Adipose tissue (tissue), 3 donors: ENCODE measurements at regions not wholly inside any gene's neighbourhood (a gene's known extent, or its start where the extent isn't known, plus 50 kb on each side); places are given as distances from the start of the nearest gene placed in this dataset.

Experiments used
- H3K27ac ChIP-seq: one replicate; pipeline ENCODE4 v1.5.1; 2013; ENCODE audit warnings: low read depth, low read length
- WGBS, 3 donors: extraction: QIAGEN DNeasy Blood & Tissue Kit; methylation state at CpG; one replicate each; pipeline ENCODE4 v1.1.7; 2013; 5-methylcytosine and 5-hydroxymethylcytosine counted together
- donor health status: healthy with polysubstance abuse.
- donor health status: Bipolar disorder and iron deficiency.
- donor health status: healthy.

DNA sequence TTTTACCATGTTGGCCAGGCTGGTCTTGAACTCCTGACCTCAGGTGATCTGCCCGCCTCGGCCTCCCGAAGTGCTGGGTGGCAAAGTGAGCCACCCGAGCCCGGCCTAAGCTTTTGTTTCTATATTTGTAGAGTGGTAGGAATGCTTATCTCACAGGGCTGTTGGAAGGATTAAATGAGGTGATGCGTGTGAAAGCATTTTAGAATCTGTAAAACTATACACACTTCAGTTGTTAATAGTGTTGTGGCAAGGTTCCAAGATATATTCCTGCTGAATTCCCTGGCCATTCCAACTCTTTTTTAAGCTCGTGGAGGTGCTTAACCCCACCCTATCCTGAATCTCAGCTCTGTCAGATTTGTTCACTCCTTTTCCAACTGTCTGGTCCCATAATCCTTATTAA, 89.9 kb upstream of the AKIRIN2 start:
- no peak overlapping the region for H3K27ac ChIP-seq
- 68 to 79% (median 72%) methylated on average over 7 of the region's 7 CpGs for WGBS, 3 donors

DNA sequence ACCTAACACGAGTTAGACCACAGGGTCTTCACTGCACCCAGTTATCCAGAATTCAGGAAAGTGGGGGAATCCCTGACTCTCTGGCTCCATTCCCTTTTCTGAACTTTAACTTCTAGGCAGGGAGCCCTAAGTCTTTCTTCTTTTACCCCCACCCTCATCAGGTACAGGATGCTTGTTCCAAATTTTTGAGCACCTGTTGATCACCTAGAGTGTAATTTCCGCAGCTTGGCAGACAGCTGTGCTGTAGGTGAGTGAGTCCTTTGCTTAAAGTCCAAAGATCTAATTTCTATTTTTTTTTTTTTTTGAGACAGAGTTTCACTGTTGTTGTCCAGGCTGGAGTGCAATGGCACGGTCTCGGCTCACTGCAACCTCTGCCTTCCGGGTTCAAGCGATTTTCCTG, 89.5 kb upstream of the AKIRIN2 start:
- WGBS, 3 donors, result 86 to 93% (median 92%) methylated on average over 5 to 6 of the region's 6 CpGs

DNA sequence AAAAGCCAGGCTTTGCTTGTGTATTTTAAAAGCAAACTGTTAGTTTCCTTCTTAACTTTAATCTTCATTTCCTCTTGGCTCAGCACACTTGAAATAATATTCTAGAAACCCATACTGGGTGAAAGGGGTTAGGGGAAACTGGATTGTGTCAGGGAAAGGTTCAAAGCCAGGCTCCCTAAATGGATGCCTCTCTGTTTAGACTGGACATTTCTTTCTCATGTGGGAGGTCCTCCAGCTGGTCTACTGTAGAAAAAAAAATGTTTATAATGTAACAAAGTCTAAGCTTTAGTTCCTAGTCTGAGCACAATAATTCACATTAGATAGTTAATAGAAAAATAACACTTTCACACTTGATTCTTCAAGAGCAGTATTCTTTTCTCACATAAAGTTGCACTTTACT, 89.0 kb upstream of the AKIRIN2 start:
- H3K27ac ChIP-seq, result no peak overlapping the region

More for the DNA sequence above, 89.5 kb upstream of the AKIRIN2 start:
- H3K27ac ChIP-seq, result no peak overlapping the region

DNA sequence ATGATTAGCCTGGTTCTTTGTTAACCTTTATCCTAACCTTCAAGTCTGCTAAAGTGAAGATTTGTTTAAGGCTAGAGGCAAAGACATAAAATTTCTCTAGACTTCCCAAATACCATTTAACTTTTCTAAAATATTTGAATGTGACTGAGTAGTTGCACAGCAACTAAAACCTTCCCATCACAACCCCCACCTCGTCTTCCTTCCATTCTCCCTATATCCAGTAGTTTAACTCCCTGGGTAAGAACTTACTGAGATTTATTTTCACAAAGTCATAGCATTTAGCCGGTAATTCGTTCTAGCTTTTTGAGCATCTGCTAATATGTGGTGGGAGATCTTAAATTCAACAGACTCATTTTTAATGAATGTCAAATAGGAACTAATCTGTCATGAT, 87.9 kb upstream of the AKIRIN2 start:
- whole genome bisulfite sequencing, 3 donors, result 43 to 72% (median 69%) methylated on average over 3 of the region's 3 CpGs
- H3K27ac ChIP-seq, result peak overlapping the region; percentile 15

DNA sequence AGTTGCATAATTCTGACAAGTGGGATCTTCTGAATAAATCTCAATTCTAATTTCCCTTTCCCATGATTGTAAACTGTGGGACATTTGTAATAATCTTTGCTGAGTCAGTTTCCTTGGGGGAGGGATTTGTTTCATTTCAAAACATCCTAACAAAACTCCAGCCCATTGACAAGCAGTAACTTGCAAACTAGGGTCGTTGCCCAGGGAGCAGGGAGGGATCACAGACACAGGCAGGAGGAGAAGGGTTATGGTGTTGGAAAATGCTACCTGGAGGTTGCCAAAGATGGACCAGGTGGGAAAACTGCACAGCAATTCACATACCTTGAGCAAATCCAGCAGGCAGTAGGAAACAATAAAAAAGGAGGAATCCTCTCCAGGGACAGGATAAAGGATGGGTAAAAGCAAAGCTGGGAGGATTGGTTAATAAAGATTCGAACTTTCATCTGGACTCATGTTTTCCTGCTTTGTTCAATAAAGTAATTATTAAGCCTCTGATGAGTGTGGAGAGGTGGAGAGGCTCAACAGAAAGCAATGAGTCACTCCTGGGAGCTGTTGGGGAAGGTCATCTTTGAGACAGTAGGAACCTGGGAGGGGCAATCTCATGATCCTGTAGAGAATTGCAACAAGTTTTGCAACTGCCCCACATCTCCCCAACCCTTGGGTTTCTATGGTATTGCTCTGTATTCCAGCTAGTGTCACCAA, 87.3 kb upstream of the AKIRIN2 start:
- 23 to 29% (median 24%) methylated on average over 2 of the region's 2 CpGs for WGBS, 3 donors
- peak overlapping the region; percentile 15 for H3K27ac ChIP-seq

DNA sequence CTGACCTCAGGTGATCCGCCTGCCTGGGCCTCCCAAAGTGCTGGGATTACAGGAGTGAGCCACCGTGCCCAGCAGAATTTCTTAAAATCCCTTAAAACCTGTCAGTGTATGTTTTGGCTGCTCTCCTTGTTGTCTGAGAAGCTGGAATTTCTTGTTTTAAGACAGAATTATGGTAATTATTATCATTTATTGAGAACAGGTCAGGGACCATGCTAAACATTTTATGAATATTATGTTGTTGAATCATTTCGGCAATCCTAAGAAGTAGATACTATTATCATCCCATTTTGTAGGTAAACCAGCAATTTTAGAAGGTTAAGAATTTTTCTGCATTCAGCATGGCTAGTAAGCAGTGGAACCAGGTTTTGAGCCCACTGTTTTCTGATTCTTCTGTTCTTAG, 86.1 kb upstream of the AKIRIN2 start:
- no peak overlapping the region for H3K27ac ChIP-seq
- 89 to 97% (median 93%) methylated on average over 3 of the region's 3 CpGs for WGBS, 3 donors

DNA sequence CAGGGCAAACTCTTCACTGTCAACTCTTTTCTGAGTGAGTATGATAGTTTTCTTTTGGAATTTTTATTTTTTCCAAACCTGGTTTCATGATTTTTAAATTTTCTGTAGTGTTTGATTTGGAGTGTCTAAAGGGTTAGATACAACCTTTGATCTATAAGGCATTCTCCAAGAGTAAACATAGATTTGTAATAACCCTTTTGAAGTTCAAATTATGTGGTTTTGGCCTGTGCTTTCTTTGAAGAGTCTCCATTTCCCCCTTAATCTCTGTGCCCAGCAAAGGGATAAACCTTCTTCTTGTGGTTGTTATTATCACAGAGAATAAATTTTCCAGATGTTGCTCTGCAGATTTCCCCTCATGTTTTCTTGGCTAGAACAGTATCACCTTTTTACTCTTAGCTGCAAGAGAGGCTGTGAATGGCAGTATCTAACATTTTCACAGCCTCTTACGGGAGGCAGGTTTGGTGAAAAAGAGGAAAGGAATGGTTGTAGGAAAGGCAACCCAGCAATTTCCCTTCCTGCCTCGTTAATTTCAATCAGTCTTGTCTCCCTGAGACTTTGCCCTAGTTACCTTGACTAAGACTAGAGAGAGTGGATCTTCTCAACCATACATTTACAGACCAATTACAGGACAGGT, 83.3 kb upstream of the AKIRIN2 start:
- WGBS, 3 donors, result 79 to 87% (median 79%) methylated on average over 2 of the region's 2 CpGs
- H3K27ac ChIP-seq, result no peak overlapping the region

DNA sequence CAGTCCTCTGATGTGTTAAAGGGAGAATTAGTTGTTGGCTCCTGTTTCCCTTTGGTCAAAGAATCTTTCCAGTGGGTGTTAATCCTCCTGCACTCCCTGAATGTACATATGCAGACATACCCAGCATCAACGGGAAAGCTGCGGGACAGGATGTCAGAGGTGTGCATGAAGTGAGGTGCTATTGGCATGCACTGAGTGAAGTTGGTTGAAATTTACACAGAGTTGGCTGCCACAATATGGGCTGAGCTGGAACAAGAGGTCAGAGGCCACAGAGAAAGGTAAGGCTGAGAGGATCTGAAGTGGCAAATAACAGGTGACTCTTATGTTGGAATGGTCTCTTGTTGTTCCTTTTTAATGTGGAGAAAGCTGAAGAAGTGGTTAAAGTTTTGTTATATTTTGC, 82.7 kb upstream of the AKIRIN2 start:
- WGBS, 3 donors, result 47 to 77% (median 60%) methylated on average over 2 of the region's 2 CpGs

DNA sequence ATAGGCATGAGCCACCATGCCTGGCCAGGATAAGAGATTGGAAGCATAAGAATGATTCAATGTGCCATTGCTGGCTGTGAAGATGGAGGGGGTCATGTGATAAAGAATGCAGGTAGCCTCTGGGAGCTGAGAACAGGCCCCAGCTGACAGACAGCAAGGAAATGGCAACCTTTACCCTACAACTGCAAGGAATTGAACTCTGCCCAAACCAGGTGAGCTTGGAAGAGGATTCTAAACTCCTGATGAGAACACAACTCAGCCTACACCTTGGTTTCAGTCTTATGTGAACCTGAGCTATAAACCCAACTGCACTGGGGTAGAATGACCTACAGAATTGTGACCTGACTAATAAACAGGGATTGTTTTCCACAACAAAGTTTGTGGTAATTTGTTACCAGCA, 82.0 kb upstream of the AKIRIN2 start:
- no peak overlapping the region for H3K27ac ChIP-seq

More for the DNA sequence above, 82.7 kb upstream of the AKIRIN2 start:
- no peak overlapping the region for H3K27ac ChIP-seq

DNA sequence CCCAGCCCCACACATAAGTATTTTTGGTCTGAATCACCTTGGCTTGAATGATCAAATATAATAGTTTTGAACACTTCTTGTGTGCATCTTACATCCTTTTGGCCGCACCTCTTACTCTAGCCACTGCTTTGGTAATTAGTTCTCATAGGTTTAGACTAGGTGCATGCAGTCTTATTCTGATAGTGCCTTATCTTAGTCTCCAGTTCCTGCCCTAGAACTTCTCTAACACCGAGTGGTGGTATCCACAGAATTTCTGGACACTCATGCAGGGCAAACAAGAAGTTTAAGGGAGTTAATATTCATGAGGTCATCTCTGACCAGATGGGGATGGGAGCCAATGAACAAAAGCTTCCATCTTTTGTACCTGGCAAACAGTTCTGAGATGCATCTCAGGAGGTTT, 77.5 kb upstream of the AKIRIN2 start:
- 86 to 90% (median 89%) methylated on average over 2 of the region's 2 CpGs for WGBS, 3 donors
- H3K27ac ChIP-seq, result no peak overlapping the region

DNA sequence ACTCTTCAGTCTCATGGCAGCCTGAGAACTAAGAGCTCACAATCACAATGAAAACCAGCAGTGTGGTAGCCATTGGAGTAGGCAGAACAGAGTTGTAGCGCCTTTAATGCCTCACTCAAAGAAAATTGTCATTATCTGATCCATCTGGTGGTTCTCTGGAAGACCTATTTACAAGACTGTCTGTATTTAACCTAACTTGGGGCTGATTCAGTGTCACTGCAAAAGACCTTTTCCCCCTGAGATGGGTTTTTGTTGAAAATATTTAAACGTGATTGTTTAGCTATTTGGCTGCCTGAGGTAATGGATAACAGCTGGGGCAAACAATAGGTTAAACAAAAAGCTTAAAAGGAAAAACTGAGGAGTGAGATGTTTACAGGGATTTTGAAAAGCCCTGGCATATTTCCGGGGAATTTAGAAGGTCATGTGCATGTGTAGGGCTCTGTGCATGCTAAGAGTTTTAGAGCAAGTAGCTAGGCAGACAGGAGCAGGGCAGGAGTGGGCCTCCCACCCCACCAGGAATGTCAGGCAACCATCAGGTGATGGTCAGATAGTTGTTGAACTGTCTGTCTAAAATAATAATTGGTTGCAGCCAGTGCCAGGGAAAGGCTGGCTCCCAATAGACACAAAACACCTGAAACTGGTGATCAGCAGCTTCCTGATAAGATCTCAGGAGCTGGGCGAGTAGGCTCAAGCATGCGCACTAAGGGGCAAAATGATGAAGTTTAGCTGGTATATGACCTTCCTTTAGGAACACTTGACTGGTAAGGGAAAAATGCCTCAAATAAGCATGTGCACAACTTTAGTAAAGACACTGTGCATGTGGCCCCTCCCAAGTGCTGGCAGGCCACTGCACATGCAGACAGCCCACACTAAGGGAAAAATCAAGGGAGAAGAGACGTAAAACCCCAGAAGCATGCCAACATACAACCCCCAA, 70.8 kb upstream of the AKIRIN2 start:
- H3K27ac ChIP-seq, result no peak overlapping the region
- 34 to 70% (median 65%) methylated on average over 6 of the region's 6 CpGs for WGBS, 3 donors

DNA sequence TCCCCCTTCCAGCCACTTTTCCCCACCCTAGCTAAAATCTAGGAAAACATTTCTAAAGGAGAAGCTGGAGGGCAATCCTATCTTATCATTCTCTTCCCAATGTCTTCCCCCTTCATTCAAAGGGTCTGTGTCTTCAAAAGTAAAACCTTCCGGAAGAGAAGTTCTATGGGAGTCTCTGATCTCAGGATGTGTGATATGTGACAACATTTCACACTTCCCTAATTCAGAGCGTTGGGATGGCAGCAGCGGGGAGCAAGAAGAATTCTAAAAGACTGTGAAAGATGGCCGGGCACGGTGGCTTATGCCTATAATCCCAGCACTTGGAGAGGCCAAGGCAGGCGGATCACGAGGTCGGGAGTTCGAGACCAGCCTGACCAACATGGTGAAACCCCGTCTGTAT, 65.4 kb upstream of the AKIRIN2 start:
- H3K27ac ChIP-seq, result no peak overlapping the region
- 80 to 95% (median 83%) methylated on average over 10 of the region's 10 CpGs for WGBS, 3 donors

DNA sequence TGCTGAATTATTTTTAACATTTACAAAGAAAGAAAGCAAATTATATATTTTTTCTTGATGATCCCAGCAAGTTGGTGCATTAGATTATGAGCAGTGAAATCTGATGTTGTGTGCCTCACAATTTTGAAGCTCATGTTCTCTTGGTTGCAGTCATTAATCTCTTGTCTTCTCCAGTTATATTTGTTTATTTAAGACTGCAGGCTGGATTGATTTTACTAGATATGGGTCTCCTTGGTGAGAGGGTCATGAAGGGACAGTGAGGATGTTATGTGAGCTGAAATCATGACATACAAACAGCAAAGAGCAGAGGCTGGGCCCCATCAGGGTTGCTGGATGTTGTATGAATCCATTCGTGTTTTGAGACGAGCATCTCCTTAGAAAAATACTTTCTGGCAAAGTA, 64.2 kb upstream of the AKIRIN2 start:
- WGBS, 3 donors, result 78 to 81% (median 78%) methylated on average over 2 of the region's 2 CpGs
- H3K27ac ChIP-seq, result no peak overlapping the region

DNA sequence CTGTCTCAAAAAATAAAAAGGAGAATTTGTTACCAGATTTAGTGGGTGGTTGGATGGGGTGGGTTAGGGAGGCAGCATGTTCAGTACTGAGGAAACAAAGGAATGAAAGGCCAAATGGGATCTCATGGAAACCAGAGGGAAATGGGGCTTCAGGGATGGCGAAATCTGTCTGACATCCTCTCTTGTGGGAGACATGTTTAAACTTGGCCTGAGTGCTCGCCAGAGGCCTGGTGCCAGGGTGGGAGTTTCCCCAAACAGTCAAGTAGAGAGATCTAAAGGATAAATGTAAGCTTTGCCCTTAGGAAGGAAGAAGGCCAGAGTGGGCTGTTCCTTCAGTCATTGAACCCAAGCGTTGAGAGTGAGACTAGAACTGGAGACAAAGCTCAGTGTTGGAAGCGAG, 61.9 kb upstream of the AKIRIN2 start:
- 77 to 89% (median 80%) methylated on average over 4 of the region's 4 CpGs for WGBS, 3 donors
- no peak overlapping the region for H3K27ac ChIP-seq

DNA sequence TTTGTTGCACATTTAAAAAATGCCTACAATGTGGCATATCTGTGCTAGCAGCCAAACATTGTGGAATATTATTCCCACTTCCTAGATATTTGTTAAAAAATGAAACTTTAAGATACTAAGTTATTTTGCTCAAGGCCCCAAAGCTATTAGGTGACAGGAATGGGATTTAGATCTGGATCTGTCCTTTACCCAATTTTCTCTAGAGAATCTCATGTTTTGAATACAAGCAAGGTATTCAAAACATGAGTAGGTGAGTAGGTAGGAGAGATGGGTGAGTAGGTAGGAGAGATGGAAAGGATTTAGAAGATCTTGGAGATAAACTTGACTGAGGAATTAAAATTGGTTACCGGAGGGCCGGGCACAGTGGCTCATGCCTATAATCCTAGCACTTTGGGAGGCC, 61.2 kb upstream of the AKIRIN2 start:
- 90 to 98% (median 95%) methylated on average over 2 of the region's 2 CpGs for WGBS, 3 donors
- no peak overlapping the region for H3K27ac ChIP-seq

DNA sequence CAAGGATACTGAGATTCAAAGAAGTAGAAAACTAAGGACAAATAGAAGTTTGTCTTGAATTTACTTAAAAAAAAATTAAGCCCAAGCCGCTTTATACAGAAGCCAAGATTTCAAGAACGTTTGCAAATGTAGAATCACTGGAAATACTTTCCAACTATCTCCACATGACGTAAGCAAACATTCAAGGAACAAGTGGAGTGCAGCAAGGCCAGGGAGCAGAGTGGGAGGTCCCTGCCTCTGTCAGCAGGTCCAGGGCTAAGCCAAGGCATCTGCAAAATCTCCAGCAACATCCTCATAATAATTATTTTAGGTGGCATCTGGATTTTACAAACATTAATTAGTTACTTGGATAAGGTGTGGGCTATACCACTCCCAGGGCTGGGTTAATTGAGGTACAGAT, 60.1 kb upstream of the AKIRIN2 start:
- 57 to 69% (median 68%) methylated on average over 3 of the region's 3 CpGs for WGBS, 3 donors
- H3K27ac ChIP-seq, result no peak overlapping the region

DNA sequence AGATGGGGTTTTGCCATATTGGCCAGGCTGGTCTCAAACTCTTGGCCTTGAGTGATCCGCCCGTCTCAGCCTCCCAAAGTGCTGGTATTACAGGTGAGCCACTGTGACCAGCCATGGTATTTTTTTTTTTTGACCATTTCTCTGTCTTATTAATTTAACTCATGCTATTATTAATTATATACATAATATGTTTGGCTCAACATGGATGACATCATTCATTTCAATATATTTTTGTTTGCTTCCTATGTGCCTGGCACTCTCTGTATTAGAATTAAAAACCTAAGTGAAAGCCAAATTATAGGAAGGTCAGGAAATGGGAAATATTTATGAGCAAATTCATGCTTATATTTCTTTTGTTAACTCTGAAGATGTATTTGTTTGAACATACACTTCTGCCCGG, 55.8 kb upstream of the AKIRIN2 start:
- H3K27ac ChIP-seq, result no peak overlapping the region
- WGBS, 3 donors, result 92 to 96% (median 95%) methylated on average over 3 of the region's 3 CpGs

DNA sequence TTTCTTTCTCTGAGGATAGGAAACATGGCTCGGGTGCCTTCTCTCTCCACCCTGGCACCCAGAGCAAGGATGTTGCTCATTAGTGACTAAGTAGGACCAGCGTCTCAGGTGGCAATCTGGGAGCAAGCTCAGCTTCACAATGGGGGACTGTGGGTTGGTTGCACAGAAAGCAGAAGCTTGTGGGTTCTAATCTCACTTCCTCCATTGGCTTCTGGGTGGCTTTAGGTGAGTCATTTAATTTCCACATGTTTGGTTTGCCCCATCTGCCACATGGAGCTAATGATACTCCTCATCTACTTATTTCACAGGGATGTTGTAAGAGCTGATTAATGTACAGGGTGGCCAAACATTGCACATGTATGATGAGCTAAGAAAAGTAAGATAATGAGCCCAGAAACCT, 54.8 kb upstream of the AKIRIN2 start:
- no peak overlapping the region for H3K27ac ChIP-seq
- WGBS, 3 donors, result 13 to 48% (median 44%) methylated on average over 2 of the region's 2 CpGs
